GM18520 (cell line): ENCODE measurements at regions not wholly inside any gene's neighbourhood (a gene's known extent, or its start where the extent isn't known, plus 50 kb on each side); places are given as distances from the start of the nearest gene placed in this dataset.
"Not testable (repeated sequence)": the region's sequence is repeated elsewhere in the genome, so short reads cannot be mapped to it uniquely, and the experiment has no call there.

Experiments used
- ATAC-seq: cut with Tn5 transposase; IDR thresholded peaks from one replicate; pipeline ENCODE4 v1.9.1; 2021; ENCODE audit not compliant: unreplicated experiment

- ATAC-seq = no peak
Observed at GRCh38 chr6:47180633-47181032, 129.1 kb downstream of the TNFRSF21 start.

GRCh38 chr6:47179286-47179685 is 130.4 kb downstream of the TNFRSF21 start:
- ATAC-seq = no peak

- no peak for ATAC-seq
Observed at GRCh38 chr6:47175656-47176055, 133.5 kb upstream of the ADGRF1 start.

- ATAC-seq = no peak
Observed at GRCh38 chr6:47174502-47175023, 132.4 kb upstream of the ADGRF1 start.

GRCh38 chr6:47174063-47174462 is 131.9 kb upstream of the ADGRF1 start:
- ATAC-seq = not testable (repeated sequence)

- ATAC-seq = not testable (repeated sequence)
Observed at GRCh38 chr6:47173145-47173544, 131.0 kb upstream of the ADGRF1 start.

GRCh38 chr6:47170617-47170947 is 128.4 kb upstream of the ADGRF1 start:
- no peak for ATAC-seq

- ATAC-seq = no peak
Observed at GRCh38 chr6:47169785-47170616, 127.9 kb upstream of the ADGRF1 start.

- ATAC-seq = no peak
Observed at GRCh38 chr6:47168180-47168579, 126.0 kb upstream of the ADGRF1 start.

- ATAC-seq = peak; percentile 88
Observed at GRCh38 chr6:47165918-47166317, 123.8 kb upstream of the ADGRF1 start.

- ATAC-seq = no peak
Observed at GRCh38 chr6:47164877-47165276, 122.7 kb upstream of the ADGRF1 start.

GRCh38 chr6:47163536-47163935 is 121.4 kb upstream of the ADGRF1 start:
- ATAC-seq = no peak

- ATAC-seq = no peak
Observed at GRCh38 chr6:47162793-47163192, 120.7 kb upstream of the ADGRF1 start.

- ATAC-seq = no peak
Observed at GRCh38 chr6:47162231-47162630, 120.1 kb upstream of the ADGRF1 start.

- no peak for ATAC-seq
Observed at GRCh38 chr6:47161176-47161687, 119.1 kb upstream of the ADGRF1 start.

- ATAC-seq = no peak
Observed at GRCh38 chr6:47160702-47161101, 118.6 kb upstream of the ADGRF1 start.

GRCh38 chr6:47159763-47160162 is 117.6 kb upstream of the ADGRF1 start:
- no peak for ATAC-seq

GRCh38 chr6:47157653-47158219 is 115.6 kb upstream of the ADGRF1 start:
- no peak for ATAC-seq

- ATAC-seq = no peak
Observed at GRCh38 chr6:47157063-47157462, 114.9 kb upstream of the ADGRF1 start.

- ATAC-seq = no peak
Observed at GRCh38 chr6:47156196-47156595, 114.1 kb upstream of the ADGRF1 start.

GRCh38 chr6:47153404-47153755 is 111.2 kb upstream of the ADGRF1 start:
- ATAC-seq = no peak

- no peak for ATAC-seq
Observed at GRCh38 chr6:47152666-47153403, 110.7 kb upstream of the ADGRF1 start.
